AG08395 (cell line): ENCODE measurements at regions not wholly inside any gene's neighbourhood (a gene's known extent, or its start where the extent isn't known, plus 50 kb on each side); places are given as distances from the start of the nearest gene placed in this dataset.
"Not testable (repeated sequence)": the region's sequence is repeated elsewhere in the genome, so short reads cannot be mapped to it uniquely, and the experiment has no call there.

ENCODE experiments used
- DNase-seq: peaks from one replicate; pipeline ENCODE4 v3.0.0; 2012; ENCODE audit warnings: mixed read lengths, low spot score

DNA sequence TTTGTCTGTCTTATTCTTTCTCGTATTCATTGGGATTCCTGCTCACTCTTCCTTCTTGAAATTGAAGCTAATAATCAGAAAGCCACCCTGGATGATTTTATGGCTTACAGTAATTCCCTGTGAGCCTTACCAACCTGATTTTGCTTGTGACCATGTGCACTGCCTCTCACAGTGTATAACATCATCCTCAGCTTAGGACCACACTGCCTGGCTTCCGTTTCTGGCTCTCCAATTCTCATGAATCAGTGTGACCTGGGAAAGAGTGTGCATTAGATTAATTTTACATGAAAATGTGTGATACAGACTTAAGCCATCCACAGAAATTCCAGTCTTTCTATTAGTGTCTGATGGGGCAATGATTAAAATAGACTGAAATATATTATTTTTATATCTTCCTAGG, 126.8 kb upstream of the DMRT1 start:
- DNase-seq = no peak

DNA sequence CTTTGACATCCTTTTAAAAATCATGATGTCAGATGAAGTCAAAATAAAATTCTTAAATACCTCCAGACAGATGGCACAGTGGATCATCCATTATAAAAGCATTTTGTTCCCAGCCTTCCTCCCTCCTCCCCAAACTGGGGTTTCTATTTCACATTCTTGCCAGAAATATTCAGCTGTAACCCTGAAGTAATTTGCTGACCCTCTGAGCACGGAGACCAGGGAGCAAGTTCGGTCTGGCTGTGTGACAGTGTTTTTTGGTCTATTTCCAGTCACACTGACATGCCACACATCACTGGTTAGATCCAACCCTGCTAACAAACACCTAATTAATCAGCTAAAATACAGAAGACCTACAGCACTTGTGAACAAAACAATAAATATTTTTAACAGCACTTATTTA, 126.2 kb upstream of the DMRT1 start:
- no peak for DNase-seq

DNA sequence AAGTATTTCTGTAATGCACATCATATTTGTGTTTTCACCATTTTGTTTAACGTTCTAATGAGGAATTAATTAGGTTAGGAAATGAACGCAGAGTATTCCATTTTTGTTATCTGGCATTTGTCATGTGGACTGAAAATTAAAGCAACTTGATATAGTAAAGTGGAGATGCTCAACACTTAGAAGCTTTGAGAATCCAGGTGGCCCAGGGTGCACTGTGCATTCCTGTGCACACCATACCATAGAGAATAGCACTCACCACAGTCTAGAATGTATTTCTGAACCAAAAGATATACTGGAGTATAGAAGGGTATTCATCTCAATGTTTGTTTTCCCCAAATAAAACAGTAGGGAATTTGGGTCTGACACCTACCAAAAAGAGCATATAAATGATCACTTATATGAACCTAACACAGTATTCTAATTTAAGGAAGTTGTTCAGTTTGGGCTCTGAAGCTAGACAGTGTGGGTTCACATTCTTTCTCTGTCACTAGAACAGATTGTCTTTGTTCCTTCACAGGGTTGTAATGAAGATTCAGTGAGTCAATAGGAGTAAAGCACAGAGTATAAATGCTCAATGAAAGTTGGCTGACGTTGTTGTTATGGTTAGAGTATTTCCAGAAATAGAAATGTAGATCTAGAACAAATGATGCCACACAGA, 125.6 kb upstream of the DMRT1 start:
- DNase-seq = peak; percentile 49

DNA sequence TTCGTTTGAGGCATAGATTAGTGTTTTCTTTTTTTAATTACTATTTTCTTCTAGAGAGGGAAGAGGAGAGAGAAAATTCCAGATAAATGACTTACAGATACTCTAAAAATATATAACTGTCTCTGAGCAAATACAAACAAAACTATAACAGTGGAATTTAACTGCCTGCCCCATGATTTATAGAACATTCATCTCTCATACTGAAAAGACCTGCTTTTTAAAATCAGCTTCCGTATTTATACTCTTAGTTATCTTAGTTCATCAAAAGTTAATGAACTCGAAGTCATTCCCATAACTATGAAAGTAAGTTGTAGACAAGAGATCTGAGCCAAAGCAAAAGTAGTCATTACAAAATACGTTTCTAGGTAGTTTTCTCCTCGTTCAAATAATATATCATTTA, 123.8 kb upstream of the DMRT1 start:
- DNase-seq = no peak

DNA sequence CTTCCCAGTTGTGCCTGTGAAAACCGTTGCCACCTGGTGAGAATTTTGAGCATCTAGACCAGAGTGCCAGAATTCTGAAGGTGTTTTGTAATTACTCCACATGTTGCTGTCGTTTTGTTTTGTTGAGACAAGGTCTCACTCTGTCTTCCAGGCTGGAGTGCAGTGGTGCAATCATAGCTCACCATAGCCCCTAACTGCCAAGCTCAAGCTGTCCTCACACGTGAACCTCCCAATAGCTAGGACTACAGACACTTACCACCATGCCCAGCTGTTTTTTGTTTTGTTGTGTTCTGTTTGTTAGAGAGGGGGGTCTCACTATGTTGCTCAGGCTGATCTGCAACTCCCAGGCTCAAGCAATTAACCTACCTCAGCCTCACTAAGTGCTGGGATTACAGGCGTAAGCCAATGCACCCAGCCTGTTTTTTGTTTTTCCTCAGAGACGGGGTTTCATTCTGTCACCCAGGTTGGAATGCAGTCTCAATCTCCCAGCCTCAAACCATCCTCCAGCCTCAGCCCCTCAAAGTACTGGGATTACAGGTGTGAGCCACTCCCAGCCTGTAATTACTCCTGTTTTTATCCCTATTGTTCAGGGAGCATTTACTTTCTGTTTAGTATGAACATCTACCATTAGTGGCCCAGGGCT, 121.1 kb upstream of the DMRT1 start:
- DNase-seq = no peak

DNA sequence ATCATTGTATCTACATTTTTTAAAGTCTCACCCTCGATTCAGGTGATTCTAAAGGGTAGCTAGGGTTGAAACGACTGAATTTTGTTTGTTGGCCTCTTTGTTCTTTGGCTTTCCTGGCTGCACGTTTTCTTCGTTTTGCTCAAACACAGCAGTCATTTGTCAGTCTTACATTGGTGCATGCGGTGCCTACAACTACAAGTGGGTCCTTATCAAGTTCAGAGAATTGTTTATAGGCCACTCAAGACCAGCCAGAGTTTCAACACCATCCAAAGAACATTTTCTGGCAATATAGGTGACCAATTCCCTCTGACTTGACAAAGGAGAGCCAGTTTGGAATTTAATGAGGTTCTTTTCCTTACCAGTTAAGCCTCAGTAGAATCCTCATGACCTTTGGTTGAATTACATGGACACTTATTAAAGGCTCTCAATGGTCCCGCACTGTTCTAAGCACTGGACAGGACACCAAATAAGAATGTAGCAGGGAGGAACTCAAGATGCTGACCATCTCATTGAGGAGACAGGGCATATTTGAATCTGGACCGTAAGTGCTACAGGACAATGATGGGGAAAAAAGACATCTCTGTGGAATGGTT, 119.0 kb upstream of the DMRT1 start:
- DNase-seq = no peak

DNA sequence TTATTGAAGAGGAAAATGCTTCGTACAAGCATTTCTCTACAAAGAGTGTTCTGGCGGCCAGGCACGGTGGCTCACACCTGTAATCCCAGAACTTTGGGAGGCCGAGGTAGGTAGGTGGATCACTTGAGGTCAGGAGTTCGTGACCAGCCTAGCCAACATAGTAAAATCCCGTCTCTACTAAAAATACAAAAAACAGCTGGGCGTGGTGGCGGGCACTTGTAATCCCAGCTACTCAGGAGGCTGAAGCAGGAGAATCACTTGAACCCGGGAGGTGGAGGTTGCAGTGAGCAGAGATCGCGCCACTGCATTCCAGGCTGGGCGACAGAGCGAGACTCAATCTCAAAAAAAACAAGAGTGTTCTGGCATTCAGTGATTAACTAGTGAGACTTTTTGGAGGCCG, 117.0 kb upstream of the DMRT1 start:
- DNase-seq = not testable (repeated sequence)

DNA sequence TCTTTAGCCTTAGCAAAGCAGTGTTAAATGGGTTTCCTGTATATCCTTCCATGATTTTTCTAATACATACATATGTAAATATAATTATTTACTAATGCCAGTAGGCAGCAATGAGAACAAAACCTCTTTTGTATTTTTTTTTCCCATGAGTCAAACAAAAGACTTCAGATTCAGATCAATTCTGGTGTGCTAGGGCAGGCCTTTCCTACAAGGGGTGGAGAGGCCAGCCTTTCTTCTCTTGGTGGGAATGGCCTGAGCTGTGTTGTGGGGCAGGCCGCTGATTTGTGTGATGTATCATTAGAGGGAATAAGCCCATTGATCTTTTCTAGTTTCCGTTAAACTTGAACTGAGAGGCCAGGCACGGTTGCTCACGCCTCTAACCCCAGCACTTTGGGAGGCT, 115.5 kb upstream of the DMRT1 start:
- no peak for DNase-seq

DNA sequence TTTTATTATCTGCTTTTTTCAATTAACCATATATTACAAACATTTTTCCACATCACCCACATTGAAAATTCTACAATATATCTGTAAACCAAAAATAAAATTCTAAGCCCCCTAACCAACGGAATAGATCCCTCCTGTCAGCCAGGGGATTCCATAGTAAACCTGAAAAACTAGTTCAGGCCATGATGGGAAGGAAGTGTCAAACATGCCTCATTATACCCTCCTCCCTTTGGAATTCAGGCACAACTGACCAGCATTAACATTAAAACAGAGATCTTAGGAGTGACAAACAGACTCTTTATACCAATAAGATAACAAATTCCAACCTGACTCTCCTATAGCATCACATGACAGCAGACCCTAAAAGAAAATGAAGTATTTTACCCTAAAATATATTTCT, 113.7 kb upstream of the DMRT1 start:
- no peak for DNase-seq

DNA sequence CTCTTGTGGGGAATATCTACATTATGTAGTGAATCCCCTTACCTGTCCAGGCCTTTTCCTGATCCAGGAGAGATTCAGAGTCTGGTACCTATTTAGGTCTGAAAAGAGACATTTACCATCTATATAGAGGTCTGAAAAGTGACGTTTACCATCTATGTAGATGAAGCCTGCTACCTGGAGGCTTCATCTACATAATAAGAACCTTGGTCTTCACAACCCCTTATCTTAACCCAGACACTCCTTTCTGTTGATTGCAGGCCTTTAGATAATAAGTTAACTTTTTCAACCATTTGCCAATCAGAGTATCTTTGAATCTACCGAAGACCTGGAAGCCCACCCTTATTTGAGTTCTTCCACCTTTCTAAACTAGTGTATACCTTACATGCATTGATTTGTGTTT, 113.0 kb upstream of the DMRT1 start:
- no peak for DNase-seq

DNA sequence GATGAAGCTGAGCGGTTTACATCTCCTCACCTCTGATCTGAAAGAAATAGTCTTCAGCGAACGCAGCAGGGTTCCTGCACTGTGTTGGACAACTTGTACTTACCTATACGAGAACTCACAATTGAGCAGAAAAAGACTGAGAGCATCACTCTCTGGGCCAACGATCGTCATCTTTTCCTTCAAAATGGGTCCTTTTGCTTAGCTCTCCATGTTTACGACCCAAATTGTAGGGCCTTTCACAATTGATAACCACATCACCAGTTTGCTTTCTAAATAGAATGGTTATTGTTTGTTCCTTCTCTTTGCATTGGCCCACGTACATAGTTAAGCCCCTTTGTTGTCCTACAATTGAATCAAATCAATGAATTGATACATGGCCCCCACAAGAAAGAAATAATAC, 110.0 kb upstream of the DMRT1 start:
- DNase-seq = no peak

DNA sequence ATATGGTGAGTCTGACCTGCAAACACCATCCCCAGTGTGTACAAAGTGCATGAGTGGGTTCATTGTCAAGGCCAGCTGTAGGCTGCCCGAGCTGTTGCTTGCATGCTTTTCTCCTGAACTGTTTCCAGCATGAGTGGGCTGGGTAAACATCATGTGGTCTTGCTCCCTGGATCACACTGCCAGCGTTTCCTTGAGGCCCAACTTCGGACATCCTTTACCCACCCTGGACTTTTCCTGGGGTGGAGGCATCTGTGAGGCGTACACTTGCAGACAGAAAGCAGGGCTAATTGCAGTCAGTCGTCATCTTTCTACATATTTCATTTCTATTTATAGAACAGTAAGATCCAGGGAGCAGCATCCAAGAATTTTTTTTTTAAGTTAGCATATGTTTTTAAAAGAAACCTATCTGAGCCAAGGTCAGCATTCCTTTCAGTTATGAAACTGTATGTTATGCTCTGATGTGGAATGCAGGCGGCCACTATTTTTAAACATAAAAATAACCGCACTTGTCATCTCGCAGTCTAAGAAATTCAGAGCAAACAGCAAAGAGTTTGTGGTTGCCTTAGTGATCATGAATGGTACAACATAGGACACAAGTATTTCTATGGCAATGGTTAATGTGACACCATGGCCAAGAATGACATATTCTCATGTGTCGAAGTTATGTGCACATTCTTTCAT, 106.5 kb upstream of the DMRT1 start:
- peak; percentile 81 for DNase-seq

DNA sequence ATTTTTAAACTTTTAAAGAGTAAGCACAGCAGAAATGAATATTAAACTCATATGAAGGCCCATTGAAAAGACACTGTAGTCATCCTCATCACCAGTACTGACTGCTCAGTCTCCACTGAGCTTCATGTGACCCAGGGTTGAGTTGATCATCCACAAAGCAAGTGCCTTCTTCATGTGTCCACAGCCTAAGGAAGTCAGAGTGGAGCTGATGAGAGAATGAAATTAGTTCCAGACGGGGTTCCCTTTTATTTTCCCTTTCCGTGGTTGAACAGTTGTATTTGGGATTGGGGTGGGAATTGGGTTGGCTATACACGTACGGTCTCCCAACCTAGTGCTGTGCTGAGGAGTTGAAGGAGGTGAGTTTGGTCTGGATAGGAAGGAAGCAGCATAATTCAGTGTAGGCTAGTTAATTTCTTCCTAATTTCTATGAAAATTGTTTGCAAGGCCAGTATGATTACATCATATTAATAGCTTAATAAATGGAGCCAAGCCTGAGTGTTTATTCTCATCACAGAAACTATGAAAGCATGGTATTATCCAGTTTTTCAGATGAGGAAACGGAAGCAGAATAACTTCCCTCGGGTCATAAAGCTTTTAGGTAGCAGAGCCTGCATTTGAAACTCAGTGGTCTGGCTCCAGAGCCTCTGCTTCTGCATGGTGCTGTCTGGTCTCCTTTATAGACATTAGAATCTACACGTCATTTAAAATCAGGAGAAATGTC, 103.9 kb upstream of the DMRT1 start:
- DNase-seq = no peak

DNA sequence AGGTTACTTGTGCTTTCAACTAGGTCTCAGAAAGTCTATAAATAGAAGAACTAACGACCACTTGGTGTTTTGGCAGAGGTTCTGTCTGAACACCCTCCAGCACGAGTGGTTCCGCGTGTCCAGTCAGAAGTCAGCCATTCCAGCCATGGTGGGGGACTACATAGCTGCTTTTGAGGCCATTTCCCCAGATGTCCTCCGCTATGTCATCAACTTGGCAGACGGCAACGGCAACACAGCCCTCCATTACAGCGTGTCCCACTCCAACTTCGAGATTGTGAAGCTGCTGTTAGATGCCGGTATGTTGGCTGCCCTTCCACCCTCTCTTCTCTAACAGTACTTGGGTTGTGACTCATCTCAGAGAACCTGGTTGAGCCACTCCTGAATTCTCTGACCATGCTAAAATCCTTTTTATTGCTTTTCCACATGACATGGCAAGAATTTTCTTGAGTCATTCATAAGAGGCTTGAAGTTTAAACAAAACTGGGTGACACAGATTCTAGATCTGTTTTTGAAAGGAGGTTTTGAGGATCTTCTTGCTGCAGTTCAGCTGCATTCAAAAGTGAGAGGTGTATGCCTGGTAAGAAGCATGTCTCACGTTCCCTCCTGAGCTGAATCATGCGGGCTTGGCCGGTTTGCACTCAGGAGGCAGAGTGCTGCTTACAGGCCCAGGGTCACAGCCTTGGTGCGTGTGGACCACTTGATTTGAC, 103.1 kb upstream of the DMRT1 start:
- DNase-seq = peak; percentile 87

DNA sequence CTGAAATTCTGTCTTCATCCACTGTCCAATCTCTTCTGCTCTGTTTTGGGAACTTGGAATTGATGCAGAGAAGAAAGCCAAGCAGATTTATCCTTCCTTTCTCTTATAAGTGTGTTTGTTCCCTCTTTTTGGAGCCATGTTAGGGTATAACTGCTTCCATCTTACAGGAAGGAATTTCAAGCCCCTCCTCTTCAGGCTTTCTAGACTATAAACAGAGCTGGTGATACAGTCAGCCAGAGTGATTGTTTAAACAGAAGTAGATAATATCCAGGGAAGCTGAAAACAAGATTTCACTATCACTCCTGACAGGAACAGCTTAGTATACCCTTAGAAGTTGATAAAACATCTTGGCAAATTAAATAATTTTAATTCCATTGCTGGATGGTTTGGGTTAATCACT, 102.1 kb upstream of the DMRT1 start:
- no peak for DNase-seq

DNA sequence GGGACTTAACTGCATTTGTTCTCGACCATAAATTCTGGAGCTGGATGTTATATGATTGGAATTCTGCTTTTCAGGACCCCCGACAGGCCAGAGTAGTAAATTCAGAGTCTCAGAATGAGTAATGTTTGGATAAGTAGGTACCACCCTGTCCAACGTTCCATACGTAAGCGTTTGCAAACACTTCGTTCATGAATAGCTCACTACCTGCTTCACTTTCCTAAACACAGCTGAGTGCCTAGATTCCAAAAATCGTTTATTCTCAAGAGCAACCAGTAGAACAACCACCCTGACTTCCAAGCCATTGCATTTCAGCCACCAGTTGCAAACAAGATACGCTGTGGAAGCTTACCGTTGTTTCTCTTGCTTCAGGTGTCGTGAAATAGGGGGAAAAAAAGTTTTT, 101.3 kb upstream of the DMRT1 start:
- no peak for DNase-seq

DNA sequence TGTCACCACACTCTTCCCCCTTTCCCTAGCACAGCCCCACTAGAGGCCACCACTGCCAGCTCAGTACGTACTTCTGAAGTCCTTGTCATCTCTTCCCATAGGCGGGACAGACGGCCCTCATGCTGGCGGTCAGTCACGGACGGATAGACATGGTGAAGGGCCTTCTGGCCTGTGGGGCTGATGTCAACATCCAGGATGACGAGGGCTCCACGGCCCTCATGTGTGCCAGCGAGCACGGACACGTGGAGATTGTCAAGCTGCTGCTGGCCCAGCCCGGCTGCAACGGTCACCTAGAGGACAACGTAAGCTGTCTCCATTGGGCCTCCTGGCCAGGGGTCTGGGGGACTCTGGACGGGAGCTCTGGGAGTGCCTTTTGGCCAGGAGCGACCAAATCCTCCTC, 99.4 kb upstream of the DMRT1 start:
- DNase-seq = no peak

DNA sequence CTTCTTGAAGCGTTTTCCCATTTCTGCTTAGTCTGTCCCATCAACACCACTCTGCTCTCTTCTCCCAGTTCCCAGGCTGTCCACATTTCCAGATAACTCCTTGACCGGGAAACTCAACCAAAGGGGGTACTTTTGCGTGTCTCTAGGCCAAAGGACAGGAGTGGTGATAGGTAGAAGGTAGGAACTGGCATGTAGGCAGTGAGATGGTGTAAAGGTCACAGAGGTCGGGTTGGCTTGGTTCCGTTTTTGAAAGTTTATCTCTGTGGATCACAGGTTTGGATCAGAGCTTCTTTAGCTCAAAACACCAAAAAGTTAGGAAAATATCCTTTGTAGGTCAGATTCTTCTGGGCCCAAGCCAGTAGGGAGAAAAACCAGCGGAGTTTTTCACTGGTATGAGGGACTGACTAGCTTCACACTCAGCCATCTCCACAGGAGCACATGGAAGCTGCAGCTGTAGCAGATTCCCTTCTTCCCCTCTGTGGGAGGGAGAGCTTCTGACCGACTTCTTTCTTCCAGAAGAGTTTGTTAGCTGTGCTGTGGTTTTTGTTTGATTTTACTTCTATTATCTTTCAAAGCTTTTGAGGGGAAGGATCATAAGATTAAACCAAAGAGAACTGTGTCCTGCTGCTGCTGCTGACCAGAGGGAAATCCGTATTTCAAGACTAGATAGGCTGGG, 98.4 kb upstream of the DMRT1 start:
- no peak for DNase-seq

DNA sequence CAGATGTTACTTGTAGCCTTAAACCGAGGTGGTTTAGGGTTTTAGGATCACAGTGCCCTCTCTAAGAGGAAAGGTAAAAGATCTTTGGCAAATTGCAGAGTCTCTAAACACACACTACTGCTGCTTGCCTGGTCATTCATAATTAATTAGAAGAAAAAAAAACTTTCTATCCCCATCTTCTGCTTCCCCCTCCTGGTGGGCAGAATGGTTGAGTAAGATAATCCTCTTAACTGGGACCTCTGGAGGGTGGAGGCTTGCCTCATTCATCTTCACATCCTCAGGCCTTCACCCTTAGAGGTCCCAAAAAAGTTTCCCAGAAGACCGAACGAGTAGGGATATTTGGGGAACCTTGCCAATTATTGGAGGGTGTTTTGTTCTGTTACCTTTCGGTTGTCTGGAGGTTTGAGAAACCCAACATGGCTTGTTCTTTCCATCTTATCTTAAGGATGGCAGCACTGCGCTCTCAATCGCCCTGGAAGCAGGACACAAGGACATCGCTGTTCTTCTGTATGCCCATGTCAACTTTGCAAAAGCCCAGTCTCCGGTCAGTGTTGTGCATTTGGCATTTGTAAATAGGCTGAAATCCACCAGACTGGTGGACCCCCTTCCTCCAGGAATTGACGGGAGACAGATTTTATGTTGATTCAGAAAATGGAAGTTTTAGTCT, 97.3 kb upstream of the DMRT1 start:
- DNase-seq = no peak

DNA sequence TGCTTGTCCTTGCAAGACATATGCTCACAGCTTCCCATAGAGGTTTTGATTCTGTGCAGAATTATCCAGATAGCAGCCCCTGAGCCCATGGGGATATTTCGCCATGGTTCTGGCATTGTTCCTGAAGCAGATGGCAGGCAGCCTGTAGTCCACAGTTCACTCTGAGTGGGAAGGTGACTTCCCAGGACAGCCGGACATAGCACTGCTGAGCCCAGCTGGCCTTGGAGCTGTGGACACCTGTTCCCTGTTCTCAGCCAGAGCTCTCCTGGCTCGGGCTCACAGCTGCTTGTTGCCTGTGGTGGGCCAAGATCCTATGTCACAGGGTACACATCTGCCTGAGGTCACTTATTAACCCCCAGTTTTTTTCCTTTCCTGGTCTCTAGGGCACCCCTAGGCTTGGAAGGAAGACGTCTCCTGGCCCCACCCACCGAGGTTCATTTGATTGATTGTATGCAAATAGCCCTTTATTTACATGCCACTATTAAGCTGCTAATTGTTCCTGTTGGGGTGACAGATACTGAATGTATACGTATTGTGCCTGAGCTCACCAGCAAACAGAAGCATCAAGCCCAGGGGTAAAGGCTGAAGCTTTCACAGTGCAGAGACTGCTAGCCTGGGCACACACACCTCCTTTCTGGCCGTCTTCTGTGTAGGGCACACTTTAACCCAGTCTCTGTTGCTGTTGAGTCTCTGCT, 96.6 kb upstream of the DMRT1 start:
- no peak for DNase-seq
